Suppressor macrophage treated with lipopolysaccharide for 1 hour (primary cell): ENCODE measurements at regions not wholly inside any gene's neighbourhood (a gene's known extent, or its start where the extent isn't known, plus 50 kb on each side); places are given as distances from the start of the nearest gene placed in this dataset.
"Not testable (repeated sequence)": the region's sequence is repeated elsewhere in the genome, so short reads cannot be mapped to it uniquely, and the experiment has no call there.

Source experiments
- DNase-seq, 3 donors: peaks; one replicate each; pipeline ENCODE4 v3.0.0-alpha.2; 2020 to 2022

DNA sequence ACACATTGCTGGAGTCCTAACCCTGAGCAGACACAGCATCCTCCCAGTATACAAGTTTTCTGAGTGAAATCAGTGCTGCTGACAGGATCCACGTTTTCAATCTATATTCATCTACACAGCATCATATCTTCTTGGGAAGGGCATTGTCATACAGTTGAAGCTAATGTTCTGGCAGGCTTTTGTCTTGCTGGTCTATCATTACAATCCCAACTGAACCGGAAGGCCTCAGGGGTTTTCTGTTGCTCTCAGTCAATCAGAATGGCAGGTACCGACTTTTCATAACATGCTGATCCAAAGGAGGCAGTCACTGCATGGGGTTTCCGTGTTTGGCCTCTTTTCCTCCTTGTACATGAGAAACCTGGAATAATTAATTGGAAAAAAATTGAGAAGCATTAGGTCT is 2118.8 kb upstream of the WWC1 start:
- no peak for DNase-seq

DNA sequence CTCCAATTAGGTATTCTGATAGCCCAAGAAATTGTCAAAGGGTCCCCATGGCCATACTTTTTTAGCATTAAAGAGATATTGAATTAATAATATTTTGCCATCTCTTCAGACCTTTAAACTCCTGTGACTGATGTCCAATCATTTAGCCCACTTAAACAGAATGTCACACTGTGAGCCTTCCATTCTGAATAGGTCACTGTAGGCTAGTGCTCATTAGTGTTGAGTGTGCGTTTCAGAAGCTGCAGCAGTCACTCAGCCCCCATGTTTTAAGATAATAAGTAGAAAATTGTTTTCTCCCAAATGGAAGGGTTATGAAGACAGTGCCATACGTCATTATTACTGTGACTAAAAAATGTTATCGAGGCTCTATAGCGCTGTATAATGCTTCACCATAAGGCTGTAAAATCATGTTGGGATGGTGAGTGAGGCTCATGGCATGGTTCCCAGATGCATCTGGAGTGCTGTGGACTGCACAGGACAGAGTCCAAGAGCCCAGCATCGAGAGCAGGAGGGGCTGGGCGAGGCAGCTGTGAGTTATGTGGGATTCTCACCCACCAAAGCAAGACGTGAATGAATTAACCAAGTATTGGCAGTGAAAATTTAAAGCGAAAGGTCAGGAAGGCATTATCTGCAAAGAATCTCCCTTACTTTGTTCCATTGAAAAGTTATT is 2112.9 kb upstream of the WWC1 start:
- DNase-seq, result no peak

DNA sequence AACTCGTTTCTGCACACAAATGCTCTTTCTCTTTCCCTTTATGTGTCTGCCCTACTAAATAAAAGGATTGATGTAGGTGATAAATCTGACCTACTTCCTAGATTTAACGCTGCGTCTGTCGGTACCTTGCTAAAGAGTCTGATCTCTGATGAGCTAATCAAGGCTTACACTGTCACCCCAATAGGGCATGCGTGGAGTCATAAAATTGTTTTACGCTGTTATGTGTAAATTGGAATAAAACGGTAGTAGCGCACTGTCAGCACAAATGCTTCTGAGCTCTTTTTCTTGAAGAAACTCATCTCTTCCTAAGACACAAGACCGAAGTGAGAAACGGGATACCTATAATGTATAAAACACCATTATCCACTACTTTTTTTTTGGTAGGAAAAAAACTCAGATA is 2106.3 kb upstream of the WWC1 start:
- no peak for DNase-seq

DNA sequence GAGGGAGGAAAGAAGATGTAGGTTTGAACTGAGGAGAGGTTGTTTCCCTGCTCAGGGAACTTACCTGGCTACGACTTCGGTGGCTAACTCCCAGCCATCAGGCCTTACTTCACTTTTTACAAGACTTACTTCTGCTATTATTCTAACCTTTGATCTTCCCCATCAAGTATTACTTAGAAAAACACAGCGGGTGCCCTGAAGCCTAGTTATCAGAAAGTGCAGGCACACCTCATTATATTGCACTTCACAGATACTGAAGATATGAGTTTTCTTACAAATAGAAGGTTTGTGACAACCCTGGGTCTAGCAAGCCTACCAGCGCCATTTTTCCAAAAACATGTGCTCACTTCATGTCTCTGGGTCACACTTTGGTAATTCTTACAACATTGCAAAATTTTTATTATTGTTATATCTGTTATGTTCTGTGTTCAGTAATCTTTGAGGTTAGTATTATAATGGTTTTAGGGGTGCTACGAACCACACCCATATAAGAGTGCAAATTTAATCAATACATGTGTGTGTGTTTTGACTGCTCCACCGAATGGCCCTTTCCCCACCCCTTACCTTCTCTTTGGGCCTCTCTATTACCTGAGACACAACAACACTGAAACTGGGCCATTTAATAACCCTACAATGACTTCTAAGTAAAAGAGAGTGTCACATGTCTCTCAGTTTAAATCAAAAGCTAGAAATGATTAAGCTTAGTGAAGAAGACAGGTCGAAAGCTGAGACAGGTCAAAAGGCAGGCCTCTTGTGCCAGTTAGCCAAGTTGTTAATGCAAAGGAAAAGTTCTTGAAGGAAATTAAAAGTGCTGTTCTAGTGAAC is 2102.7 kb upstream of the WWC1 start:
- no peak for DNase-seq

DNA sequence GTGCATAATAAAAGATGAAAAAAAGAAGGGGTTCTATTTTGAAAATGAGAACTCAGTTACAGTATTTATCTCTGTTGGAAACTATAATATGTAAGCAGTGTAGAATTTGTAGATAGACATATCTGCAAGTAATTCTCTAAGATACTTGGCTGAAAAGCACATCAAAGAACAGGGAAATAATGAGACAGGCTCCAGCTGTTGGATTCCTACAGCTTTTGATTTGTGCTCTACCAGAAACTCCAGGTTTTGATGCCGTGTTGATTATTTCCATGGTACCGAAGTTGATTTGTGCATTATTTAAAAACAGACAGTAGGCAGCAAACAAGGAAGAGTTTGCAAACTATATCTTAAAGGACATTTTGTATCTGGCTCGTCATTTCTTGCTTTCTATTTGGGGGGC is 2098.7 kb upstream of the WWC1 start:
- no peak for DNase-seq

DNA sequence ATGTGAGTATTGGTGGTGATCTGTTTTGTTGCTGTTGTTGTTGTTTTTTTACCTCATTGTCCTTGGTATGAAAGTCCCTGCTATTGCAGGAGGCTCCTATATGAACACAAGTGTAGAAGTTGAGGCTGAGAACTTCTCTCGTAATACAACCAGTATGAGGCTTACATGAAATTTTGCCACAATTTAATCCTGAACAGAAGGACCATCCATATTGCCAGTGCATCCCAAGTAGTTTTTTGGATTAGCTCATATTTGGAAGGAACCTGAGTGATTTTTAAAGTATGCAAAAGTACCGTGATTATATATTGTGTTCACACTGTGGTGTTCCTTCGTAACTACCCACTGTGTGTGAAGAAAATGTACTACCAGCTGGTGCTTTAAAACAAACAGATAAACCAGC is 2095.5 kb upstream of the WWC1 start:
- DNase-seq, result no peak

DNA sequence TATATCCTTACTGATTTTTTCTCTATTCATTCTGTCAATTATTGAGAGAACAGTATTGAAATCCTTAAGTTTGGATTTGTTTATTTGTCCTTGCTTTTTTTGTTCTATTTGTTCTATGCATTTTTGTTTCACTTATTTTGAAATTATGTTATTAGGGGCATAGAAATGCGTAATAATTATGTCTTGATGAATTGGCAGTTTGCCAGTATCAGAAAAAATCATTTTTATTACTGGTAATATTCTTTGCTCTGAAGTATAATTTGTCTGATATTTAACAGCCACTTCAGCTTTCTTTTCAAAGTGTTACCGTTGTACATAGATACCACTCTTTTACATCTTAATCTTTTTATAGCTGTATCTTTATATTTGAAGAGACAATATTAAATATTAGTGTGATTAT is 2090.9 kb upstream of the WWC1 start:
- DNase-seq, result no peak

DNA sequence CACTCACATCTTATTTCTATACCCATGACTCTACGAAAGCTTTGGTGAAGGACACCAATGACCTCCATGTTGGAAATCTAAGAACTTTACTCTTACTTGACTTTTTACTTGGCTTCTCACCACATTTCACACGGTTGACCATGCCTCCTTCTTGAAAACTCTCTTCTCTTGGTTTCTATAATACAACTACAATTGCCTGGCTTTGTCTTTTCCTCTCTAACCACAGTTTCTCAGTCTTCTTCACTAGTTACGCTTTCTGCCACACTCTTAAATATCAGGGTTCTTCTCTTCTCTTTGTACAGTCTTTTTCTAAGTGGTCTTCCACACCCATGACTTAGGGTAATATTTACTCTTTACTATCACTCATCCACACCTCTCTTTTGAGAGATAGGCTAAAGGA is 2079.8 kb upstream of the WWC1 start:
- no peak for DNase-seq

DNA sequence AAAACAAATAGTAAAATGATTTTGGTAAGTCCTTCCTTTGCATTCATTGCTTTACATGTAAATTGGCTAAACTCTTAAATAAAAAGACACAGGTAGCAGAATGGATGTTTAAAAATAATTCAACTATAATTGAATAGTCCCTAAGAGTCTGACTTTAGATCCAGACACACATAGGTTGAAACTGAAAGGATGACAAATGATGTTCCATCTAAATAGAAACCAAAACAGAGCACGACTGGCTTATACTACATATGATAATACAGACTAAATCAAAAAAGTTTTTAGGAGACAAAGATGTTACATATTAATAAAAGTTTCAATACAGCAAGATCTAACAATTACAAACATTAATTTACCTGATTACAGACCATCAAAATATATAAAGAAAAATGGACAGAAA is 2055.1 kb upstream of the WWC1 start:
- DNase-seq, result no peak

DNA sequence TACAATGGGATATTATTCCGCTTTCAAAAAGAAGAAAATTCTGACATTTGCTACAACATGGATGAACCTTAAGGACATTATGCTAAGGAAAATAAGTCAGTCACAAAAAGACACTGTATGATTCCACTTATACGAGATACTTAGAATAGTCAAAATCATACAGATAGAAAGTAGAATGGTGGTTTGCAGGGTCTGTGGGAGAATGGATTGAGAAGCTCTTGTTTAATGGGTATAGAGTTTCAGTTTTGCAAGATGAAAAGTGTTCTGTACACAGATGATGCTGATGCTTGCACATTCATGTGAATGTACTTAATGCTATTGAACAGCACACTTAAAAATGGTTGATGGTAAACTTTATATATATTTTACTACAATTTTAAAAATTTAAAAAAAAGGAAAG is 2050.7 kb upstream of the WWC1 start:
- DNase-seq, result no peak

DNA sequence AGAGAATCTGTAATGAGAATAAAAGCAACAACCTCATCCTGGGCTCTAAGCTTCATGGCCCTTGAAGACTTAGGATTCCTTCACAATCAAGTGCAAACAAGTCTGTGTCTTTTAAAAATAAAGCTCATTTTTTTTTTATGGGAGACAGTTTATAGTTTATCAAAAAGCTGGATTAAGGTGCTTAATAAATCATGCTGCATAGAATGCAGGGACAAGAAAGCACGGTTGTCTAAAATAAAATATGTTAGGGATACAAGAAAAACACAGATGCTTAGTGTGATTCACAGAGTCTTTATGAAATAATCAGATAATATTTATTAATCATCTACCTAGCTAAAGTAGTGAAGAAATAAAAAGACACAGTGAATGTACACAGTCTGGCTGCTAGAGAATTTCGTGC is 2045.9 kb upstream of the WWC1 start:
- no peak for DNase-seq

DNA sequence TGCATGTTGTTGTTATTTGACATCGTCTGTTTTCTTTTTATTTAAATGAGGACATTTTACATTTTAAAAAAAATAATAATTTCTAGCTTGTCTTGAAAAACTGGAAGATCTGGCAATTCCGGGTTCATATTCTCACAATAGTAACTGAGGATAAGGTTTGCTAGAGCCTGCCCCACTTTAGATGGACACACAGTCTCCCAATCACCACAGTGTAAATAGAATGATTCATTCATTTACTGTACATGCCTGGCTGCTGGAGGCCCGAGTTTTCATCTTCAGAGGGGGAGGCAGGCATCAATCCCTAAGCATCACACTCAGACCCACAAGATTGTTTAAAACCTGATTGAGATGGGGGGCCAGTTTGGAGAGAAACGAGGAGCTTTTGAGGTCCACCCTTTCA is 2039.7 kb upstream of the WWC1 start:
- no peak for DNase-seq

DNA sequence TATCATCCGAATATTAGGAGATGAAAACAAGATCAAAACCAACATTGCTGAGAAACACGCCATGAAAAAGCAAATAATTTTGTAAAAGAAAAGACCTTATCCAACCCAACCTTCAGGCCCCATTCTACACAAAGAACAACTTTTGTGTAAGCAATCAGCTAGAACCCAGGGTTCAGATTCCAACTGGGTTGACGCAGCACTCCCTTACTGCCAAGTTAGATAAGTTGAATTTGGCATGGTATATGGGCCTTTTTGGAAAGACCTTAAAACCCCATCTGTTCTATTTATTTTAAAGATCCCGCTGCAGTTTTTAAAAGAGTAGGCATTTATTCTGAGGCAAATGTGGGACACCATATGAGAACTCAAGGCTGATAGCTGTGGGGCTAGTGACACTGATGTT is 2033.8 kb upstream of the WWC1 start:
- no peak for DNase-seq

DNA sequence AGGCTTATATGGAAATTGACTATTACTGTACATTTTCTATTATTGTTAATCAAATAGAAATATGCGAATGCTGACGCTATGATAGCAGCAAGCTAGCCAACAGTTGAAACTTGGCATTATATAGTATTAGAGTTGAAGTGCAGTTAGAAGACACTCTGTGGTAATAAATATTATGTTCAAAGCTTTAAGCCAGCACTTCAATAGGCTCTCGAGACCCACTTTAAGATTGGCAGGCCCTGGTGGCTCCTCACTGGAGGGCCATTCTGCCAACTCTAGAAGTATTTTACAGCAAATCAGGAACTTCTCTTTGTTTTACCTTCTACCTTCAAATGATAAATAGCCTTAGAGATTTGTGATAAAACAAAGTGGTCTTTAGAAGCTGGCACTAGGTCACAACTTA is 2029.0 kb upstream of the WWC1 start:
- DNase-seq, result no peak

DNA sequence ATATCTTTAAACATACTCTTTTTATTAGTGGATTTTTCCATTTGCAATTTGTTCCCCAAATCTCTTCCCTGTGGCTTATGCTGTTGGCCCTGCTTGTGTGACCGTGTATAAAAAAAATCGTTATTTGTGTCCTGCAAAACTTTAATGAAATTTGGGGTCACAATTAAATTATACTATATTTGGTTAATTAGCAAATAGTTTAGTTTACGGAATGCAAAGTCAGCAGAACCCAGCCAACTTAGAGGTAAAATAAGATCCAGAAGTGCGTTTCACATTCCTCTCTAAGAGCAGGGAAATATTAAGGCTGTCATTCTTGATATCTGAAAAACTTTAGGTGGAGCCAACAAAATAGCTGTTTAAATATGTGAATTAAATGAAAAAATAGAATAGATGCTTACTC is 2023.5 kb upstream of the WWC1 start:
- DNase-seq, result no peak

DNA sequence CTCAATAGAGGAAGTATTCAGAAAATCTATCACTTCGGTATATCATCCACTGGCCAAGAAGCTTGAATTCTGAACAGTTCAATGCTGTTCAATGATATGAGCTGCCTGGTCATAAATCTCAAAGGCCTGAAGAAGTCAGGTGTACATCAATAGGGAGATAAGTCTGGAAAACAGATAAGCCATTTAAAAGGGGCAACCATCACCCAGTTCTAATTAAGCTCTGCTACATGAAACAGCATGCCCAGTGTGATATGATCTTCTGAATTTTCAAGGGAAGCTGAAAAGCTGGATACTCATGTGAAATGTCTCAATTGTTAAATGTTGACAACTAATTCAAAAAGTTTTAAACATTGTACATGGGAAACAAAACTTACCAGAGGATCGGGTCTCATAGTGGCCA is 2020.7 kb upstream of the WWC1 start:
- no peak for DNase-seq

DNA sequence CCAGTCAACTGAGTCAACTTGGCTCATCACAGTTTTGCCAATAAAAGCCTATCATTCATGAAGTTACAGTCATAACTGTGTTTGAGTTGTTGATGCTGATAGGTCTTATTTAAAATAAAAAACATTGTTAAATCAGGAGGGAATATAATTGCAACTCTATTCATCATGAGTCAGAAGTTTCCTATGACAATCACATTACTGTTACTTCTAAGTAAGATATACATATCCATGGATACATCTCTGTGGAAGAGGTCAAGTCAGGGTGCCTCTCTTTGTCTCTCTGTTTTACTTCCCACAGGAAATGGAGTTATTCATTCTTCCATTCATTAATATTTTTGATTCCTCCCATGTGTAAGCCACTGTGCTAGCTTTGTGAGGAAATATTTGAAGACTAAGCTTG is 2015.4 kb upstream of the WWC1 start:
- DNase-seq, result no peak

DNA sequence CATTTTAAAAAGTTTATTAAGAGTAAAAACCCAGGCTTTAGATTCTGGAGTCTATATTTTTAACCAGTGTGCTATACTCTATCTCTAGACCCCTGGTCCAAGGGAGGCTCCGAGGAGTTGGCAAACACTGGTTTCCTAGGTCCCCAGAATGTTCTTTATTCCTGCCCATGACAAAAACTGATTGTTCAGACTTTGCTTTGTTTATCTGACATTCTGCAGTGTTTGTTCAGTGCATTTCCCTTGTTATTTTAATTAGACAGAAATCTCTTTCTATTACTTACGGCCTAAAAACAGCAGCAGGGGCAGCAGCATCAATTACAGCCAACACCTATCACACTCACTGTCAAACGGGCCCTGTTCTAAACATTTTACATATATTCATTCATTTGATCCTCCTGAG is 2011.6 kb upstream of the WWC1 start:
- DNase-seq, result no peak

DNA sequence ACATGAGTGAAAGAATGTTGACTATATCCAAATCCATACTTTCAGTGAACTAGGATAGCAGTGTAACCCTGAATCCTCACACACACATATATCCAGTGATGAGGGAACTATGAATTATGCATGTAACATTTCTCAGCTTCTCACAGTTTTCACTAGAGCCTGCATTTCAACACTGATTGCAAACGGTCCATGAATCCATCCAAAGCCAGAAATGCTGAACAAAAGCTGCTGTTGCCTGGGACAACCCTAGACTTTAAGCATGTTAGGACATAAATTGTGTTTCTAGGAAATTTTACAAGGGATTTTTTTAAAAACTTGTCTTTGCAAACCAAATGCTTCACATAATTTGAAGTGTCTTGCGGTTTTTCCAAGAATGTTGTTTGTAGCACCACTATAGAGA is 2010.0 kb upstream of the WWC1 start:
- no peak for DNase-seq

DNA sequence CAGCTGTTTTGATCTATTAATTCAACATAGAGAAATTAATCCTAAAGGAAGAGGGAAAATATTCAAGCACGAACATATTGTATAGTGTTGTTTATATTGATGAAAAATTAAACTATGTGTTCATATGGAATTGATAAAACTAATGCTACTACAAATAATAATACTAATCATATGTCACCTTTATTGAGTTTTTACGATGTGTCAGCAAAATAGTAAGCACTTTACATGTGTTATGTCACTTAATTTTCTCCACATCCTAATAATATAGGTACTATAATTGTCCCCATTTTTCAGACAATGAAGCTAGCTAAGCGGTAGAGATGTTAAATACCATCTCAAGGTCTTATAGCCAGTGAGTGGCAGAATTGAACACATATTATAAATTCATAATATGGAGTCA is 2008.5 kb upstream of the WWC1 start:
- DNase-seq, result no peak

DNA sequence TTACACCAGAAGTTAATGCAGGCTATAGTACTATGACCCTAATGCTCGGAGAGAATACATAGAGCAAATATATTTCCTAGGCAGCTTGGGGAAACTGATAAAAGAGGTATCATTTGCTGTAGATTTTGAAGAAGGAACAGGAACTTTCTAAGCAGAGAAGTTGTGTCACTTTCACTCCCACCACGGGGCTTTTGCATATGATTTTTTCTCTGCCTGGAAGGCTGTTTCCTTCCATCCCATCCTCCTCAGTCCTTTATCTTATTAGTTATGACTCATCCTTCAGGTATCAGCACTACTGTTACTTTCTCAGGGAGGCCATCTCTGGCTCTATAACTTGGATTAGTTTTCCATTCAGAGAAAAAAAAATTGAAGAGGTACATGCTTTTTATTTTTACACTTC is 2006.1 kb upstream of the WWC1 start:
- DNase-seq, result no peak

DNA sequence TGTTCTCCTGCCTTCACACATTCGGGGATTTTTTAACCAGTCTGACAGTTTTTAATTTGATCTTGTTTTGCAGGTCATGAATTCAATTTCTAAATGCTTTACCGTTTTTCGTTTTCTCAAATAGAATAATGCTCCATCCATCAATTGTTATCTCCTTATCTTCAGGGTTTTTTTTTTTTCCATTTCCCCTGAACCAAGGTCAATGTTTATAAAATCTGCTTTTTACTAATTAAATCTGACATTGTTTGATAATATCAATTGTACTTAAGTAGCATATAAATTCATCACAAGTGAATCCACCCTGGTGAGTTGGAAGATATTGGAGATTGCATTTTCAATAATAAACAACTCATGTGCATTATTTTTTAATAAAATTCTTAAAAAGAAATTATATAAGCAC is 2004.6 kb upstream of the WWC1 start:
- no peak for DNase-seq

DNA sequence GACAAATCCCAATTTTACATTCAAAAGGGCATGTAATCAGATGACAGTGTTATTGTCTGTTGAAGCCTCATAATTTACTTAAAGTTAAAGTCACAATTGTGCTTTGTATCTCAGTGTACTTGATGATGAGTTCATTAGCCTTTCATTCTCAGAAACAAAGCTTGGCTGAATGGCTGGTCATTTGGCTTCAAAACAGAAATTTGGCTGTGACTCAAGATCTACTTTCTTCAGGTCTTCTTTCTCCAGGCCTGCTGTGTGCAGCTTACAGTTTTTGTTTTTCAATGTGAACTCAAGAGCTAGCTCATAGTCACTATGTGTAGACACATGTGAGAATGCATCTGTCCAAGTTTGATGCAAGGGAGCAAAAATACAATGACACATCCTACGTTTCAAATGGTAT is 2003.6 kb upstream of the WWC1 start:
- no peak for DNase-seq

DNA sequence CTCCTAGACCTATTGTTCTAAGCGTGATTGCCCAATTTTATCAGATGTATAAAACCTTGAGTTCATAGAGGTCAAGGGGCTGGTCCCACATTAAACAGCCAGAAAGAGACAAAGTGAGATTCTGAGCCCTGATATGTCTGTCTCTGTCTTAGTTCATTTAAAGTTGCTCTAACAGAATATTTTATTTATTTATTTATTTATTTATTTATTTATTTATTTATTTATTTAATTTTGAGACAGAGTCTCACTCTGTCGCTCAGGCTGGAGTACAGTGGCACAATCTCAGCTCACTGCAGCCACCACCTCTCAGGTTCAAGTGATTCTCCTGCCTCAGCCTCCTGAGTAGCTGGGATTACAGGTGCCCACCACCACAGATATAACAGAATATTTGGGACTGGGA is 1999.6 kb upstream of the WWC1 start:
- DNase-seq, result not testable (repeated sequence)

DNA sequence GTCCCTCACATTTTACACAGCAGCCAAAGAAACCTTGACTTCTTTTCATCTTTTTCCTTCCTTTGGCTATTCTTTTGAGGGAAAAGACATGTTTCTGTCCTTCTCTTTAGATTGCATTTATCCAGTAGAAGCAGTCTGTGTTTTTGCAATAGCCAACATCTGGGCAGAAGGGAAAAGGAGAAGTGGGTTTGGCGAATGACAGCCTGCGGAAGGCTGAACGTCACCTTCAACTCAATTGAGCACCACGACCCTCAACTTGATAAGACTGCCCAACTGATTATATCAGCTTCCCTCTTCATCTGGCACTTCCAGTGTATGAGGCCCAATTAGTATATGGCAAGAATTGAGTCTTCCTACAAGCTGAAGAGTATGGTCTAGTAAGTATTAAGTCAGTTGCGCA is 1997.6 kb upstream of the WWC1 start:
- DNase-seq, result no peak
